Skeletal muscle tissue (tissue), 3 donors: ENCODE measurements at regions not wholly inside any gene's neighbourhood (a gene's known extent, or its start where the extent isn't known, plus 50 kb on each side); places are given as distances from the start of the nearest gene placed in this dataset.

Experiments
- H3K27ac ChIP-seq: one replicate; pipeline ENCODE4 v1.7.0; 2013; ENCODE audit warnings: mild to moderate bottlenecking, low read depth, low read length, inconsistent platforms
- H3K27me3 ChIP-seq, 3 donors: one replicate each; pipeline ENCODE4 v1.7.0; 2013; ENCODE audit warnings: low read length in 3 of 3; ENCODE audit not compliant: control insufficient read depth in 3 of 3, insufficient read depth in 3 of 3
- H3K36me3 ChIP-seq, 3 donors: one replicate each; pipeline ENCODE4 v1.7.0; 2013; ENCODE audit warnings: low read length in 3 of 3; ENCODE audit not compliant: control insufficient read depth in 3 of 3, insufficient read depth in 3 of 3
- H3K4me1 ChIP-seq, 3 donors: one replicate each; pipeline ENCODE4 v1.7.0; 2013; ENCODE audit warnings: low read length in 3 of 3, mild to moderate bottlenecking in 3 of 3; ENCODE audit not compliant: control insufficient read depth in 3 of 3, insufficient read depth in 3 of 3
- H3K4me3 ChIP-seq, 3 donors: one replicate each; pipeline ENCODE4 v1.7.0; 2013; ENCODE audit warnings: low read length in 3 of 3
- H3K9ac ChIP-seq, 3 donors: one replicate each; pipeline ENCODE4 v1.7.0; 2013; ENCODE audit warnings: low read length in 3 of 3, mild to moderate bottlenecking in 3 of 3, moderate library complexity in 2 of 3, low read depth in 1 of 3
- H3K9me3 ChIP-seq, 3 donors: one replicate each; pipeline ENCODE4 v1.7.0; 2013; ENCODE audit warnings: low read length in 3 of 3; ENCODE audit not compliant: control insufficient read depth in 3 of 3
- donor health status: Osteomylitis.

- H3K27me3 ChIP-seq = no peaks in the 10 kb centered on the region
- peak overlapping the region in 1 of 3 donors; percentile 54 for H3K4me3 ChIP-seq
- no peaks in the 10 kb centered on the region for H3K4me1 ChIP-seq
- no peak overlapping the region for H3K27ac ChIP-seq
- H3K9me3 ChIP-seq = peaks cover 97 to 99% (median 97%) of the 10 kb centered on the region in 3 donors
- no peak overlapping the region for H3K9ac ChIP-seq
- peaks cover 99 to 100% (median 100%) of the 10 kb centered on the region in 3 donors for H3K36me3 ChIP-seq
Observed at GRCh38 chr15:25067725-25068309, 113.0 kb downstream of the SNRPN start.

- Histone ChIP-seq H3K4me1 (no peaks in the 10 kb centered on the region), H3K27ac (no peak overlapping the region), H3K9me3 (peaks cover 96 to 98% (median 97%) of the 10 kb centered on the region in 3 donors), H3K4me3 (peak overlapping the region; percentile 11 to 54 (median 54)), H3K36me3 (peaks cover 99 to 100% (median 99%) of the 10 kb centered on the region in 3 donors), H3K27me3 (no peaks in the 10 kb centered on the region), H3K9ac (no peak overlapping the region)
Observed at GRCh38 chr15:25068696-25069095, 113.9 kb downstream of the SNRPN start.

GRCh38 chr15:25070353-25070963 lies 115.7 kb downstream of the SNRPN start:
- H3K9ac ChIP-seq = no peak overlapping the region
- no peaks in the 10 kb centered on the region for H3K27me3 ChIP-seq
- peak overlapping the region in 2 of 3 donors; percentile 52 to 54 for H3K4me3 ChIP-seq
- no peak overlapping the region for H3K27ac ChIP-seq
- peaks cover 95 to 98% (median 97%) of the 10 kb centered on the region in 3 donors for H3K9me3 ChIP-seq
- H3K4me1 ChIP-seq = no peaks in the 10 kb centered on the region
- peaks cover 99 to 100% (median 99%) of the 10 kb centered on the region in 3 donors for H3K36me3 ChIP-seq

- peaks cover 96 to 97% (median 96%) of the 10 kb centered on the region in 3 donors for H3K9me3 ChIP-seq
- H3K36me3 ChIP-seq = peaks cover 99 to 100% (median 100%) of the 10 kb centered on the region in 3 donors
- no peak overlapping the region for H3K9ac ChIP-seq
- no peak overlapping the region for H3K27ac ChIP-seq
- H3K4me1 ChIP-seq = no peaks in the 10 kb centered on the region
- H3K27me3 ChIP-seq = no peaks in the 10 kb centered on the region
- H3K4me3 ChIP-seq = peak overlapping the region; percentile 40 to 58 (median 53)
Observed at GRCh38 chr15:25072857-25073476, 118.2 kb downstream of the SNRPN start.

GRCh38 chr15:25087137-25087536 lies 132.3 kb downstream of the SNRPN start:
- H3K9ac ChIP-seq = no peak overlapping the region
- H3K27ac ChIP-seq = no peak overlapping the region
- H3K4me1 ChIP-seq = no peaks in the 10 kb centered on the region
- H3K9me3 ChIP-seq = peaks cover 43 to 69% (median 48%) of the 10 kb centered on the region in 3 donors
- H3K27me3 ChIP-seq = no peaks in the 10 kb centered on the region
- peak overlapping the region in 1 of 3 donors; percentile 31 for H3K4me3 ChIP-seq
- H3K36me3 ChIP-seq = peaks cover 89 to 98% (median 94%) of the 10 kb centered on the region in 3 donors

GRCh38 chr15:25088261-25088790 lies 133.5 kb downstream of the SNRPN start:
- no peak overlapping the region for H3K9ac ChIP-seq
- H3K36me3 ChIP-seq = peaks cover 81 to 92% (median 92%) of the 10 kb centered on the region in 3 donors
- peaks cover 39 to 64% (median 40%) of the 10 kb centered on the region in 3 donors for H3K9me3 ChIP-seq
- H3K4me1 ChIP-seq = peaks cover 0 to 2% (median 0%) of the 10 kb centered on the region in 3 donors
- no peak overlapping the region for H3K27ac ChIP-seq
- H3K27me3 ChIP-seq = no peaks in the 10 kb centered on the region
- H3K4me3 ChIP-seq = no peak overlapping the region

GRCh38 chr15:25089577-25089976 lies 134.8 kb downstream of the SNRPN start:
- H3K27ac ChIP-seq = no peak overlapping the region
- H3K4me1 ChIP-seq = peaks cover 0 to 5% (median 0%) of the 10 kb centered on the region in 3 donors
- no peak overlapping the region for H3K4me3 ChIP-seq
- peaks cover 32 to 60% (median 39%) of the 10 kb centered on the region in 3 donors for H3K9me3 ChIP-seq
- peaks cover 80 to 92% (median 87%) of the 10 kb centered on the region in 3 donors for H3K36me3 ChIP-seq
- H3K27me3 ChIP-seq = no peaks in the 10 kb centered on the region
- H3K9ac ChIP-seq = no peak overlapping the region

GRCh38 chr15:25090073-25090733 lies 135.4 kb downstream of the SNRPN start:
- H3K4me1 ChIP-seq = peaks cover 0 to 5% (median 3%) of the 10 kb centered on the region in 3 donors
- H3K27ac ChIP-seq = no peak overlapping the region
- no peaks in the 10 kb centered on the region for H3K27me3 ChIP-seq
- no peak overlapping the region for H3K9ac ChIP-seq
- peaks cover 76 to 88% (median 87%) of the 10 kb centered on the region in 3 donors for H3K36me3 ChIP-seq
- no peak overlapping the region for H3K4me3 ChIP-seq
- peaks cover 30 to 55% (median 42%) of the 10 kb centered on the region in 3 donors for H3K9me3 ChIP-seq

GRCh38 chr15:25091421-25092158 lies 136.8 kb downstream of the SNRPN start:
- Histone ChIP-seq H3K27ac (no peak overlapping the region), H3K9ac (no peak overlapping the region), H3K27me3 (no peaks in the 10 kb centered on the region), H3K4me3 (peak overlapping the region in 1 of 3 donors; percentile 31), H3K4me1 (peaks cover 0 to 5% (median 3%) of the 10 kb centered on the region in 3 donors), H3K9me3 (peaks cover 21 to 47% (median 30%) of the 10 kb centered on the region in 3 donors), H3K36me3 (peaks cover 67 to 83% (median 75%) of the 10 kb centered on the region in 3 donors)
